Upper lobe of right lung (tissue), 1 donor: ENCODE measurements at regions not wholly inside any gene's neighbourhood (a gene's known extent, or its start where the extent isn't known, plus 50 kb on each side); places are given as distances from the start of the nearest gene placed in this dataset.
A peak's percentile ranks its signal among the peaks of the same experiment; 100 is the strongest.

Experiments used
- ATAC-seq: fragments of 200-7000 bp; cut with Tn5 transposase; one replicate; pipeline ENCODE4 v1.9.1; 2020; ENCODE audit warnings: mild to moderate bottlenecking, moderate library complexity
- DNase-seq: peaks from one replicate; pipeline ENCODE4 v3.0.0-alpha.2; 2020
- H3K27ac ChIP-seq: fragments of 200-600 bp; one replicate; pipeline ENCODE4 v1.8.0; 2022
- H3K27me3 ChIP-seq: fragments of 200-600 bp; one replicate; pipeline ENCODE4 v1.8.0; 2022; ENCODE audit warnings: mild to moderate bottlenecking
- H3K36me3 ChIP-seq: fragments of 200-600 bp; one replicate; pipeline ENCODE4 v1.8.0; 2022
- H3K4me1 ChIP-seq: fragments of 200-600 bp; one replicate; pipeline ENCODE4 v1.8.0; 2022
- H3K4me3 ChIP-seq: fragments of 200-600 bp; one replicate; pipeline ENCODE4 v1.8.0; 2022; ENCODE audit warnings: mild to moderate bottlenecking
- H3K9me3 ChIP-seq: fragments of 200-600 bp; one replicate; pipeline ENCODE4 v1.8.0; 2022
- CTCF ChIP-seq: fragments of 200-600 bp; IDR thresholded peaks from one replicate; pipeline ENCODE4 v1.8.0; 2022; ENCODE audit warnings: antibody characterized with exemption
- intact Hi-C: fragments of 100-400 bp; cut with DNase I; formaldehyde crosslinking; loops from one replicate; pipeline ENCODE4 v1.11.0; 2022
- donor health status: DM: no; HTN: yes; CAD: no; lungs with severe emphysema.

- no peaks in the 10 kb centered on the region for H3K4me1 ChIP-seq
- DNase-seq (no peak), ATAC-seq (no peak)
- intact Hi-C loops = no loop called here
- H3K9me3 ChIP-seq = no peaks in the 10 kb centered on the region
- no peaks in the 10 kb centered on the region for H3K36me3 ChIP-seq
- no peak overlapping the region for H3K27ac ChIP-seq
- H3K27me3 ChIP-seq = no peaks in the 10 kb centered on the region
- no peak for TF ChIP-seq CTCF
- no peak overlapping the region for H3K4me3 ChIP-seq
Measured at GRCh38 chr7:84941936-84942335, 244.9 kb downstream of the SEMA3D start.

- no peaks in the 10 kb centered on the region for H3K4me1 ChIP-seq
- no peak for TF ChIP-seq CTCF
- DNase-seq = no peak
Measured at GRCh38 chr7:84941291-84941690, 245.6 kb downstream of the SEMA3D start.

GRCh38 chr7:84939888-84940287, 247.0 kb downstream of the SEMA3D start:
- no peak overlapping the region for H3K27ac ChIP-seq
- H3K27me3 ChIP-seq = no peaks in the 10 kb centered on the region
- no peak overlapping the region for H3K4me3 ChIP-seq
- H3K36me3 ChIP-seq = no peaks in the 10 kb centered on the region
- no peak for TF ChIP-seq CTCF
- intact Hi-C loops = no loop called here
- H3K4me1 ChIP-seq = no peaks in the 10 kb centered on the region
- no peak for DNase-seq
- H3K9me3 ChIP-seq = no peaks in the 10 kb centered on the region
- ATAC-seq = peak; percentile 57

More at GRCh38 chr7:84941291-84941690, 245.6 kb downstream of the SEMA3D start:
- Histone ChIP-seq H3K9me3 (no peaks in the 10 kb centered on the region), H3K36me3 (no peaks in the 10 kb centered on the region), H3K4me3 (no peak overlapping the region), H3K27ac (no peak overlapping the region), H3K27me3 (no peaks in the 10 kb centered on the region)
- ATAC-seq = no peak
- intact Hi-C loops = no loop called here

- no peaks in the 10 kb centered on the region for H3K9me3 ChIP-seq
- no peak for DNase-seq
- intact Hi-C loops = no loop called here
- no peaks in the 10 kb centered on the region for H3K4me1 ChIP-seq
- H3K27me3 ChIP-seq = no peaks in the 10 kb centered on the region
- no peak overlapping the region for H3K4me3 ChIP-seq
- no peak overlapping the region for H3K27ac ChIP-seq
- ATAC-seq = peak; percentile 47
- H3K36me3 ChIP-seq = no peaks in the 10 kb centered on the region
- no peak for TF ChIP-seq CTCF
Measured at GRCh38 chr7:84939442-84939841, 247.4 kb downstream of the SEMA3D start.

GRCh38 chr7:84924353-84924752, 262.5 kb downstream of the SEMA3D start:
- intact Hi-C loops = no loop called here
- no peaks in the 10 kb centered on the region for H3K36me3 ChIP-seq
- ATAC-seq (no peak), DNase-seq (no peak)
- H3K4me1 ChIP-seq = no peaks in the 10 kb centered on the region
- no peaks in the 10 kb centered on the region for H3K9me3 ChIP-seq
- no peaks in the 10 kb centered on the region for H3K27me3 ChIP-seq
- H3K4me3 ChIP-seq = no peak overlapping the region
- H3K27ac ChIP-seq = no peak overlapping the region
- no peak for TF ChIP-seq CTCF

GRCh38 chr7:84923348-84923747, 263.5 kb downstream of the SEMA3D start:
- TF ChIP-seq CTCF = no peak
- no peaks in the 10 kb centered on the region for H3K4me1 ChIP-seq
- H3K9me3 ChIP-seq = no peaks in the 10 kb centered on the region
- intact Hi-C loops = no loop called here
- no peak for DNase-seq
- no peaks in the 10 kb centered on the region for H3K36me3 ChIP-seq
- no peak for ATAC-seq
- no peak overlapping the region for H3K27ac ChIP-seq
- no peak overlapping the region for H3K4me3 ChIP-seq
- H3K27me3 ChIP-seq = no peaks in the 10 kb centered on the region
